ENCODE measurements at regions not wholly inside any gene's neighbourhood (a gene's known extent, or its start where the extent isn't known, plus 50 kb on each side); places are given as distances from the start of the nearest gene placed in this dataset.

- Mint-ChIP-seq H3K36me3 (ENCODE audit: low read depth) (no peaks in the 10 kb centered on the region), H3K27me3 (ENCODE audit: low read depth) (no peaks in the 10 kb centered on the region), H3K4me1 (ENCODE audit: low read depth) (no peaks in the 10 kb centered on the region), H3K4me3 (ENCODE audit: unreplicated experiment) (no peak overlapping the region), H3K9me3 (ENCODE audit: low read depth) (no peaks in the 10 kb centered on the region), H3K27ac (ENCODE audit: unreplicated experiment) (no peak overlapping the region)
- TF ChIP-seq, protein P1, sequence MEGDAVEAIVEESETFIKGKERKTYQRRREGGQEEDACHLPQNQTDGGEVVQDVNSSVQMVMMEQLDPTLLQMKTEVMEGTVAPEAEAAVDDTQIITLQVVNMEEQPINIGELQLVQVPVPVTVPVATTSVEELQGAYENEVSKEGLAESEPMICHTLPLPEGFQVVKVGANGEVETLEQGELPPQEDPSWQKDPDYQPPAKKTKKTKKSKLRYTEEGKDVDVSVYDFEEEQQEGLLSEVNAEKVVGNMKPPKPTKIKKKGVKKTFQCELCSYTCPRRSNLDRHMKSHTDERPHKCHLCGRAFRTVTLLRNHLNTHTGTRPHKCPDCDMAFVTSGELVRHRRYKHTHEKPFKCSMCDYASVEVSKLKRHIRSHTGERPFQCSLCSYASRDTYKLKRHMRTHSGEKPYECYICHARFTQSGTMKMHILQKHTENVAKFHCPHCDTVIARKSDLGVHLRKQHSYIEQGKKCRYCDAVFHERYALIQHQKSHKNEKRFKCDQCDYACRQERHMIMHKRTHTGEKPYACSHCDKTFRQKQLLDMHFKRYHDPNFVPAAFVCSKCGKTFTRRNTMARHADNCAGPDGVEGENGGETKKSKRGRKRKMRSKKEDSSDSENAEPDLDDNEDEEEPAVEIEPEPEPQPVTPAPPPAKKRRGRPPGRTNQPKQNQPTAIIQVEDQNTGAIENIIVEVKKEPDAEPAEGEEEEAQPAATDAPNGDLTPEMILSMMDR (IDR thresholded peaks at IDR 0.05), result no peak
- no peak for DNase-seq (ENCODE audit: low spot score)
Measured at GRCh38 chr13:103726808-103727207, 660.6 kb upstream of the SLC10A2 start.

DNA sequence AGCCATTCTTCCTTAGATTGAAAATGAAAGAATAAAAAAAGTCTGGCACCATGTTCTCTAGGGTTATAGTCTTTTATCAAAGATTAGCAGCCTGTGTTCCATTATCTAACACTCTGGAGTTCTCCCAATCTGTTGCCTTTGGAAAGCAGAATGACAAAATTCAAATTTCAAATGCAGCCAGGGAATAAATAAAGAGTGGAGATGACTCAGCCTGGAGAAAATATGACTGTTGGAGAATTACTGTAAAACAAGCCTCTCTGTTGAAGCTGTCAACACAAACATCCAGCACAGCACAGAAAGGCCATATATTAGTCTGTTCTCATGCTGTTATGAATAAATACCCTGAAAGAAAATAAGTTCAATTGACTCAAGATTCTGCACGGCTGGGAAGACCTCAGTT is 650.5 kb upstream of the SLC10A2 start:
- TF ChIP-seq, protein P1 (IDR thresholded peaks at IDR 0.05), result no peak
- H3K9me3 Mint-ChIP-seq (ENCODE audit: low read depth), result no peaks in the 10 kb centered on the region
- no peaks in the 10 kb centered on the region for H3K27me3 Mint-ChIP-seq (ENCODE audit: low read depth)
- no peaks in the 10 kb centered on the region for H3K4me1 Mint-ChIP-seq (ENCODE audit: low read depth)
- H3K27ac Mint-ChIP-seq (ENCODE audit: unreplicated experiment), result no peak overlapping the region
- H3K36me3 Mint-ChIP-seq (ENCODE audit: low read depth), result no peaks in the 10 kb centered on the region
- no peak for DNase-seq (ENCODE audit: low spot score)
- H3K4me3 Mint-ChIP-seq (ENCODE audit: unreplicated experiment), result no peak overlapping the region

DNA sequence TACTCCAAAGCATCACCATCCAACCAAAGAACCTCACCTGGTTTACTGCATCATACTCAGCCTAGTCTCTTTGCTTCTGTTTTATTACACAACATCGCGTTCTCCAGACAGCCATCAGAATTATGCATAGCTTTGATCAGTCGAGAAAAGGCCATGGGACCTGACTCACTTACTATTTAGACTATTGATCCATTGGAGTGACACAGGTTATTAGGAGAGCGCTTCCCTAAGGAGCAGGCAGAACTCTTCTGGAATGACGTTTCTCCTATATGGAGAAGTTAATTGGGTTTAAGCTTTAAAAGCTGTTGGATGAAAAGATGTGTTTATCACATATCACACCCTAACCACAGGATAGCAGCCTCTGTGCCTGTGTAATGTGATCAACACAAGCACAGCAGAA is 649.1 kb upstream of the SLC10A2 start:
- Mint-ChIP-seq H3K27ac (ENCODE audit: unreplicated experiment) (no peak overlapping the region), H3K4me3 (ENCODE audit: unreplicated experiment) (no peak overlapping the region), H3K27me3 (ENCODE audit: low read depth) (no peaks in the 10 kb centered on the region), H3K4me1 (ENCODE audit: low read depth) (no peaks in the 10 kb centered on the region), H3K9me3 (ENCODE audit: low read depth) (no peaks in the 10 kb centered on the region), H3K36me3 (ENCODE audit: low read depth) (no peaks in the 10 kb centered on the region)
- TF ChIP-seq, protein P1 (IDR thresholded peaks at IDR 0.05), result no peak
- DNase-seq (ENCODE audit: low spot score), result no peak

- H3K27ac Mint-ChIP-seq (ENCODE audit: unreplicated experiment), result no peak overlapping the region
- no peak overlapping the region for H3K4me3 Mint-ChIP-seq (ENCODE audit: unreplicated experiment)
- no peaks in the 10 kb centered on the region for H3K9me3 Mint-ChIP-seq (ENCODE audit: low read depth)
- TF ChIP-seq, protein P1 (IDR thresholded peaks at IDR 0.05), result no peak
- DNase-seq (ENCODE audit: low spot score), result no peak
- H3K27me3 Mint-ChIP-seq (ENCODE audit: low read depth), result no peaks in the 10 kb centered on the region
- H3K4me1 Mint-ChIP-seq (ENCODE audit: low read depth), result no peaks in the 10 kb centered on the region
- H3K36me3 Mint-ChIP-seq (ENCODE audit: low read depth), result peaks cover 1% of the 10 kb centered on the region
Measured at GRCh38 chr13:103703246-103703645, 637.0 kb upstream of the SLC10A2 start.

DNA sequence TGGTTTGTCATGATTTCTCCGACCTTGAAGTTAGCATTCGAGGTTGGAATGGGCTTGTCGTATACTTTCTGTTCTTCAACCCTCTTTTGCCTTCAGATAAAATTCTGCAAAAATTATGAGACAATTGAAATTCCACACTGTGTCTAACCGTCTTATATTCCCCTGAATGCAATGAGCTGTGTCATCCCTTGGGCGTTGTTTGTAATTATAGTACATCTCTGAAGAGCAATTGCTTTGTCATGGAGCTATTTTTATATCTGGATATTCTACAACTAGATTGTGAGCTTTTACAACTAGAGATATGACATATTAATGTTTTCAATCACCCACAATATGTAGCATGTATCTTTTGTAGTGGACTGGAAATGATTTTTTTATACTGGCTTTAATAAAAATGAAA is 631.8 kb upstream of the SLC10A2 start:
- H3K27me3 Mint-ChIP-seq (ENCODE audit: low read depth), result no peaks in the 10 kb centered on the region
- TF ChIP-seq, protein P1 (IDR thresholded peaks at IDR 0.05), result no peak
- H3K9me3 Mint-ChIP-seq (ENCODE audit: low read depth), result no peaks in the 10 kb centered on the region
- H3K4me3 Mint-ChIP-seq (ENCODE audit: unreplicated experiment), result no peak overlapping the region
- DNase-seq (ENCODE audit: low spot score), result no peak
- H3K4me1 Mint-ChIP-seq (ENCODE audit: low read depth), result no peaks in the 10 kb centered on the region
- no peaks in the 10 kb centered on the region for H3K36me3 Mint-ChIP-seq (ENCODE audit: low read depth)
- H3K27ac Mint-ChIP-seq (ENCODE audit: unreplicated experiment), result no peak overlapping the region

Data from chondrocyte (in vitro differentiated cells).